ENCODE measurements at regions not wholly inside any gene's neighbourhood (a gene's known extent, or its start where the extent isn't known, plus 50 kb on each side); places are given as distances from the start of the nearest gene placed in this dataset.

GRCh38 chr2:19801367-19802080, 100.3 kb downstream of the TTC32 start:
- DNase-seq (no peak), ATAC-seq (no peak)
- H3K27ac Mint-ChIP-seq, result no peak overlapping the region
- H3K4me1 Mint-ChIP-seq (ENCODE audit: low read depth), result no peaks in the 10 kb centered on the region
- CTCF ChIA-PET, result no interaction called here
- H3K27me3 Mint-ChIP-seq, result no peaks in the 10 kb centered on the region
- intact Hi-C loops (cut with micrococcal nuclease), result no loop called here
- no peak overlapping the region for H3K4me3 Mint-ChIP-seq
- TF ChIP-seq CTCF (IDR thresholded peaks at IDR 0.05), result no peak
- no peaks in the 10 kb centered on the region for H3K36me3 Mint-ChIP-seq (ENCODE audit: low read depth)
- POLR2A ChIA-PET, result no interaction called here
- no peaks in the 10 kb centered on the region for H3K9me3 Mint-ChIP-seq

DNA sequence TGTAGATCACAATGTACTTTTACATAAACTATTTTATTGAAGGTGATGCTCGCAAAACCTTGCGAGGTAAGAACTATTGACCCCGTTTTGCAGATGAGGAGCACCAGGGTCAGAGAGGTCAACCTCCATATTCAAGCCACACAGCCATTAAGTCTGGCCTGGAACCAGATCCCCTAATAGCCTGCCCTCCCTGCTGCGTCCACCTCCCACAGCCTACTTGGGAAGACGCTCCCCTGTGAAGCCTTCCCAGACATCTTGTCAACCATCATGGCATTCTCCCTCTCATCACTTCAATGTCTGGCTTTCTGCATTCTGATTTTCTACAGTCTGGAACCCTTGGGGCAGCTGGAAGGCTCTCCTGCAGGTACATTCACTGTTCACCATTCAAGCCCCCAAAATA, 101.0 kb downstream of the TTC32 start:
- Mint-ChIP-seq H3K4me1 (ENCODE audit: low read depth) (no peaks in the 10 kb centered on the region), H3K9me3 (no peaks in the 10 kb centered on the region), H3K27ac (no peak overlapping the region), H3K36me3 (ENCODE audit: low read depth) (no peaks in the 10 kb centered on the region), H3K4me3 (no peak overlapping the region), H3K27me3 (no peaks in the 10 kb centered on the region)
- POLR2A ChIA-PET, result no interaction called here
- CTCF ChIA-PET, result no interaction called here
- ATAC-seq (no peak), DNase-seq (no peak)
- intact Hi-C loops (cut with micrococcal nuclease), result no loop called here
- TF ChIP-seq CTCF (IDR thresholded peaks at IDR 0.05), result no peak

DNA sequence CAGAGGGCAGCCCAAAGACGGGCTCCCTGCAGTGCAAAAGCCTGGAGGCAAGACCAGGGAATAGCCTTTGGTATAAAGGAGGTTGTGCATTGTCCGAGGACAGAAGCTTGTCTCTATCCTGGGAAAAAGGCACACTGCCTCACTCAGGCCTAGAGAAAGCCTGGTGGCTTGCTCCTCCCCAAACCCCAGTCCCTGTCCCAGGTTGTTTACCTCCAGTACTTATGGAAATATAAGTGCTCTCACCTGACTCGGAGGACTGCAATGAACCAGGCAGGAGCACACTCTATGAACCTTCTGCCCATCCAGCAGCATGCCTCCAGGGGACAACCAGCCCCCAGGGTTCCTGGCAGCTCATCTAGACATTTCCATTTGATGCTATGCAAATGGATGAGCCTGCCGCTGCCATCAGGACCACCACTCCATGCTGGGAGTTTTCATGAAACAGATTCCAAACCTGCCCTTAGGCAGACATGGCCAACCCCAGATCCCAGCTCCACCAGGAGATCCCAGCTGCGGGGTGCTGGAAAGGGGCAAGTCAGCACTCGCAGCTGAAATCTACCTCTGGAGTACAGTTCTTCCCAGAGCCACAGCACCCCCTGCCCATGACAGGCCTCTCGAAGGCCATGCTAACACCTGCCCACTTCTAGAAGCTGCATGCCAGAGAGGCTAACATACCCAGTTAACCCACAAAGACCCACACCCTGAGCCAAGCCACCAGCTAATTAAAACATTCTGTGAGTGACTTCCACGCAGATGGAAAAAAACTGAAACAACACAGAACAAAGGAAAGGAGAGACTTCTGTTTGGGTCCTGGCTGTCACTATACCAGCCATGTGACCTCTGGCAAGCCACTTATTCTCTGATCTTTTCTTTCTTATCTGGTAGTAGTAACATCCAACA, 101.7 kb downstream of the TTC32 start:
- ChIA-PET CTCF (no interaction called here), POLR2A (no interaction called here)
- no peaks in the 10 kb centered on the region for H3K9me3 Mint-ChIP-seq
- H3K27me3 Mint-ChIP-seq, result no peaks in the 10 kb centered on the region
- no peak for ATAC-seq
- no peak overlapping the region for H3K27ac Mint-ChIP-seq
- no peak for DNase-seq
- TF ChIP-seq CTCF (IDR thresholded peaks at IDR 0.05), result no peak
- intact Hi-C loops (cut with micrococcal nuclease), result no loop called here
- H3K36me3 Mint-ChIP-seq (ENCODE audit: low read depth), result no peaks in the 10 kb centered on the region
- no peak overlapping the region for H3K4me3 Mint-ChIP-seq
- H3K4me1 Mint-ChIP-seq (ENCODE audit: low read depth), result no peaks in the 10 kb centered on the region

GRCh38 chr2:19797871-19798270, 103.9 kb downstream of the TTC32 start:
- Mint-ChIP-seq H3K4me3 (no peak overlapping the region), H3K9me3 (no peaks in the 10 kb centered on the region), H3K4me1 (ENCODE audit: low read depth) (no peaks in the 10 kb centered on the region), H3K36me3 (ENCODE audit: low read depth) (no peaks in the 10 kb centered on the region), H3K27ac (no peak overlapping the region), H3K27me3 (no peaks in the 10 kb centered on the region)
- DNase-seq (no peak), ATAC-seq (no peak)
- POLR2A ChIA-PET, result no interaction called here
- no peak for TF ChIP-seq CTCF (IDR thresholded peaks at IDR 0.05)
- CTCF ChIA-PET, result no interaction called here
- intact Hi-C loops (cut with micrococcal nuclease), result no loop called here

DNA sequence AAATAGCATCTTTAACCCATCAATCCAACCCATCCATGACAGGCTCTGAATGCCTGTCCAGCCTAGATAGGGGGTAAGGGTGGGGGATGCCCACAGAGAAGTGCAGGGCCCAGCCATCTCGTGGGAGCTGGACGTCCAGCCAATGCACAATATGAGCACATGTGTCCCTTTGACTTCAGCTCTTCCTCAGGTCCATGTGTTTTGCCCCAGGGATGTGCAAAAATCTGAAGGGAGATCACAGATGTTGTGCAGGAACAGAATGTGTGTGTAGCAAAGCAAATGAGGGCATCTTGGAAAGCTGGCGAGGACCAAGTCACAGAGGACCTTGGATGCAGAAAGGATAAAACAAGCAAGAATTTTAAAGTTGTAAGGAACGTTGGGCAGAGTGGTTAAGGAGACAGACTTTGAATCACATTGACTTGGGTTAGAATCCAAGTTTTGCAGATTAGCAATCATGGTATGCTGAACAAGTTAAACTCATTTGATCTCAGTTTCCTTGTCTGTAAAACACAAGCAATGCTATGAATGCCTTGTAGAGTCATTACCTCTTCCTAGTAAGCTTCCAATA, 104.5 kb downstream of the TTC32 start:
- H3K9me3 Mint-ChIP-seq, result no peaks in the 10 kb centered on the region
- no peak for TF ChIP-seq CTCF (IDR thresholded peaks at IDR 0.05)
- no peak overlapping the region for H3K27ac Mint-ChIP-seq
- POLR2A ChIA-PET, result no interaction called here
- H3K27me3 Mint-ChIP-seq, result no peaks in the 10 kb centered on the region
- CTCF ChIA-PET, result no interaction called here
- intact Hi-C loops (cut with micrococcal nuclease), result no loop called here
- no peaks in the 10 kb centered on the region for H3K36me3 Mint-ChIP-seq (ENCODE audit: low read depth)
- no peak for ATAC-seq
- H3K4me3 Mint-ChIP-seq, result no peak overlapping the region
- H3K4me1 Mint-ChIP-seq (ENCODE audit: low read depth), result no peaks in the 10 kb centered on the region
- DNase-seq, result no peak
